ENCODE measurements at regions not wholly inside any gene's neighbourhood (a gene's known extent, or its start where the extent isn't known, plus 50 kb on each side); places are given as distances from the start of the nearest gene placed in this dataset.

- TF ChIP-seq, protein P1, sequence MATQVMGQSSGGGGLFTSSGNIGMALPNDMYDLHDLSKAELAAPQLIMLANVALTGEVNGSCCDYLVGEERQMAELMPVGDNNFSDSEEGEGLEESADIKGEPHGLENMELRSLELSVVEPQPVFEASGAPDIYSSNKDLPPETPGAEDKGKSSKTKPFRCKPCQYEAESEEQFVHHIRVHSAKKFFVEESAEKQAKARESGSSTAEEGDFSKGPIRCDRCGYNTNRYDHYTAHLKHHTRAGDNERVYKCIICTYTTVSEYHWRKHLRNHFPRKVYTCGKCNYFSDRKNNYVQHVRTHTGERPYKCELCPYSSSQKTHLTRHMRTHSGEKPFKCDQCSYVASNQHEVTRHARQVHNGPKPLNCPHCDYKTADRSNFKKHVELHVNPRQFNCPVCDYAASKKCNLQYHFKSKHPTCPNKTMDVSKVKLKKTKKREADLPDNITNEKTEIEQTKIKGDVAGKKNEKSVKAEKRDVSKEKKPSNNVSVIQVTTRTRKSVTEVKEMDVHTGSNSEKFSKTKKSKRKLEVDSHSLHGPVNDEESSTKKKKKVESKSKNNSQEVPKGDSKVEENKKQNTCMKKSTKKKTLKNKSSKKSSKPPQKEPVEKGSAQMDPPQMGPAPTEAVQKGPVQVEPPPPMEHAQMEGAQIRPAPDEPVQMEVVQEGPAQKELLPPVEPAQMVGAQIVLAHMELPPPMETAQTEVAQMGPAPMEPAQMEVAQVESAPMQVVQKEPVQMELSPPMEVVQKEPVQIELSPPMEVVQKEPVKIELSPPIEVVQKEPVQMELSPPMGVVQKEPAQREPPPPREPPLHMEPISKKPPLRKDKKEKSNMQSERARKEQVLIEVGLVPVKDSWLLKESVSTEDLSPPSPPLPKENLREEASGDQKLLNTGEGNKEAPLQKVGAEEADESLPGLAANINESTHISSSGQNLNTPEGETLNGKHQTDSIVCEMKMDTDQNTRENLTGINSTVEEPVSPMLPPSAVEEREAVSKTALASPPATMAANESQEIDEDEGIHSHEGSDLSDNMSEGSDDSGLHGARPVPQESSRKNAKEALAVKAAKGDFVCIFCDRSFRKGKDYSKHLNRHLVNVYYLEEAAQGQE (IDR thresholded peaks at IDR 0.05; ENCODE audit: low read depth, low read length), result no peak
- TF ChIP-seq TAF1 (IDR thresholded peaks at IDR 0.05; ENCODE audit: borderline replicate concordance, low read depth, low read length), result no peak
- no peak for TF ChIP-seq POLR2AphosphoS5 (IDR thresholded peaks at IDR 0.05; ENCODE audit: low read depth, low read length)
- TF ChIP-seq SIN3A (IDR thresholded peaks at IDR 0.05; ENCODE audit: borderline replicate concordance, low read depth, low read length), result no peak
- no peak for TF ChIP-seq JUND (IDR thresholded peaks at IDR 0.05)
- TF ChIP-seq TEAD4 (IDR thresholded peaks at IDR 0.05; ENCODE audit: borderline replicate concordance, insufficient read depth), result no peak
- no peak for TF ChIP-seq RCOR1 (IDR thresholded peaks at IDR 0.05; ENCODE audit: low read length)
- TF ChIP-seq FOXJ3 (CRISPR knock-in tag; IDR thresholded peaks at IDR 0.05), result no peak
- TF ChIP-seq RFX5 (IDR thresholded peaks at IDR 0.05; ENCODE audit: low read length), result no peak
- no peak for TF ChIP-seq GATA2 (CRISPR knock-in tag; IDR thresholded peaks at IDR 0.05)
- no peak for TF ChIP-seq USF1 (IDR thresholded peaks at IDR 0.05; ENCODE audit: borderline replicate concordance, low read depth)
- TF ChIP-seq GABPA (IDR thresholded peaks at IDR 0.05; ENCODE audit: low read depth), result no peak
- TF ChIP-seq NFIC (IDR thresholded peaks at IDR 0.05; ENCODE audit: borderline replicate concordance), result no peak
- TF ChIP-seq, protein P2, sequence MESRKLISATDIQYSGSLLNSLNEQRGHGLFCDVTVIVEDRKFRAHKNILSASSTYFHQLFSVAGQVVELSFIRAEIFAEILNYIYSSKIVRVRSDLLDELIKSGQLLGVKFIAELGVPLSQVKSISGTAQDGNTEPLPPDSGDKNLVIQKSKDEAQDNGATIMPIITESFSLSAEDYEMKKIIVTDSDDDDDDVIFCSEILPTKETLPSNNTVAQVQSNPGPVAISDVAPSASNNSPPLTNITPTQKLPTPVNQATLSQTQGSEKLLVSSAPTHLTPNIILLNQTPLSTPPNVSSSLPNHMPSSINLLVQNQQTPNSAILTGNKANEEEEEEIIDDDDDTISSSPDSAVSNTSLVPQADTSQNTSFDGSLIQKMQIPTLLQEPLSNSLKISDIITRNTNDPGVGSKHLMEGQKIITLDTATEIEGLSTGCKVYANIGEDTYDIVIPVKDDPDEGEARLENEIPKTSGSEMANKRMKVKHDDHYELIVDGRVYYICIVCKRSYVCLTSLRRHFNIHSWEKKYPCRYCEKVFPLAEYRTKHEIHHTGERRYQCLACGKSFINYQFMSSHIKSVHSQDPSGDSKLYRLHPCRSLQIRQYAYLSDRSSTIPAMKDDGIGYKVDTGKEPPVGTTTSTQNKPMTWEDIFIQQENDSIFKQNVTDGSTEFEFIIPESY (IDR thresholded peaks at IDR 0.05; ENCODE audit: borderline replicate concordance, low read depth), result no peak
- no peak for TF ChIP-seq EZH2phosphoT487 (IDR thresholded peaks at IDR 0.05; ENCODE audit: borderline replicate concordance, low read depth)
- no peak for TF ChIP-seq EP300 (IDR thresholded peaks at IDR 0.05; ENCODE audit: borderline replicate concordance in 1 of 2, low read depth in 1 of 2, low read length in 1 of 2)
- TF ChIP-seq, protein P3, sequence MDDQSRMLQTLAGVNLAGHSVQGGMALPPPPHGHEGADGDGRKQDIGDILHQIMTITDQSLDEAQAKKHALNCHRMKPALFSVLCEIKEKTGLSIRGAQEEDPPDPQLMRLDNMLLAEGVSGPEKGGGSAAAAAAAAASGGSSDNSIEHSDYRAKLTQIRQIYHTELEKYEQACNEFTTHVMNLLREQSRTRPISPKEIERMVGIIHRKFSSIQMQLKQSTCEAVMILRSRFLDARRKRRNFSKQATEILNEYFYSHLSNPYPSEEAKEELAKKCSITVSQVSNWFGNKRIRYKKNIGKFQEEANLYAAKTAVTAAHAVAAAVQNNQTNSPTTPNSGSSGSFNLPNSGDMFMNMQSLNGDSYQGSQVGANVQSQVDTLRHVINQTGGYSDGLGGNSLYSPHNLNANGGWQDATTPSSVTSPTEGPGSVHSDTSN (IDR thresholded peaks at IDR 0.05), result no peak
- TF ChIP-seq SMC3 (IDR thresholded peaks at IDR 0.05; ENCODE audit: low read depth, low read length), result no peak
- TF ChIP-seq MXI1 (IDR thresholded peaks at IDR 0.05; ENCODE audit: low read depth, low read length), result no peak
- no peaks in the 10 kb centered on the region for H3K9me2 ChIP-seq
- POLR2A ChIA-PET, result no interaction called here
- no peaks in the 10 kb centered on the region for H3K27me3 ChIP-seq (ENCODE audit: insufficient read depth)
- H2AFZ ChIP-seq (ENCODE audit: low read depth), result no peak overlapping the region
- no peaks in the 10 kb centered on the region for H4K20me1 ChIP-seq (ENCODE audit: insufficient read depth)
- no peaks in the 10 kb centered on the region for H3K36me3 ChIP-seq (replicated peaks in 1 of 2; ENCODE audit: control insufficient read depth in 1 of 2, insufficient read depth in 2 of 2, low read length in 1 of 2)
- no peak overlapping the region for H3K9ac ChIP-seq
- H3F3A ChIP-seq (replicated peaks; ENCODE audit: insufficient read depth), result no peaks in the 10 kb centered on the region
- H3K4me2 ChIP-seq, result no peak overlapping the region
- H3K27ac ChIP-seq (ENCODE audit: low read depth in 2 of 2, low read length in 1 of 2), result no peak overlapping the region
- peaks cover 0 to 5% of the 10 kb centered on the region in 2 experiments; a peak in 1 of 4 replicates for H3K4me1 ChIP-seq (ENCODE audit: control insufficient read depth in 1 of 2, insufficient read depth in 2 of 2, low read depth in 1 of 2, low read length in 1 of 2)
- H3K4me3 ChIP-seq (ENCODE audit: low read depth in 2 of 2, low read length in 1 of 2), result no peak overlapping the region
- no peak for DNase-seq
- no peaks in the 10 kb centered on the region for H3K9me3 ChIP-seq
- CTCF ChIA-PET, result interaction anchor here (1.4 kb wide), 1 partner anchor 23 kb away, joined by 5 read pairs; no protein-coding TSS in a partner anchor
- WGBS (ENCODE audit: low lambda C conversion rate), result 61% methylated on average over 7 of the region's 7 CpGs
- H3K79me2 ChIP-seq (ENCODE audit: insufficient read depth), result no peaks in the 10 kb centered on the region
These were observed 605.0 kb upstream of the RAB6C start for GRCh38 chr2:129374452-129374851.

Measured in SK-N-SH (cell line).